Peyer's patch (tissue), 4 donors: ENCODE measurements at regions not wholly inside any gene's neighbourhood (a gene's known extent, or its start where the extent isn't known, plus 50 kb on each side); places are given as distances from the start of the nearest gene placed in this dataset.

ENCODE experiments used
- DNase-seq, 3 donors: peaks; one replicate each; pipeline ENCODE4 v3.0.0-alpha.2; 2017 to 2019
- H3K27ac ChIP-seq, 4 donors: fragments of 200-600 bp; sonication (generic); one replicate each; pipeline ENCODE4 v1.5.1; 2016 to 2019
- H3K27me3 ChIP-seq, 2 donors: fragments of 200-600 bp; sonication (generic); one replicate each; pipeline ENCODE4 v1.5.1; 2019
- H3K36me3 ChIP-seq, 3 donors: fragments of 200-600 bp; sonication (generic); one replicate each; pipeline ENCODE4 v1.5.1; 2016 to 2019
- H3K4me1 ChIP-seq, 4 donors: fragments of 200-600 bp; sonication (generic); one replicate each; pipeline ENCODE4 v1.5.1; 2016 to 2019
- H3K4me3 ChIP-seq, 4 donors: fragments of 200-600 bp; sonication (generic); 1 replicate in 3 of 4; 2 replicates in 1 of 4; pipeline ENCODE4 v1.5.1; 2016 to 2019; ENCODE audit warnings: mild to moderate bottlenecking in 1 of 4
- H3K9me3 ChIP-seq, 4 donors: fragments of 200-600 bp; sonication (generic); one replicate each; pipeline ENCODE4 v1.5.1; 2016 to 2019; ENCODE audit warnings: mild to moderate bottlenecking in 1 of 4
- POLR2A ChIP-seq, 2 donors: fragments of 450-650 bp; IDR thresholded peaks; one replicate each; pipeline ENCODE4 v1.5.1; 2017; ENCODE audit warnings: antibody characterized with exemption in 2 of 2, mild to moderate bottlenecking in 2 of 2, moderate library complexity in 2 of 2
- TF ChIP-seq, protein P1 (sequence below), 6 experiments: fragments of 450-650 bp in 4 of 6; fragments of 200-600 bp in 2 of 6; sonication (generic) in 1 of 6; IDR thresholded peaks; one replicate each; pipeline ENCODE4 v1.5.1; 2017 to 2019; ENCODE audit warnings: antibody characterized with exemption in 6 of 6, mild to moderate bottlenecking in 3 of 6, moderate library complexity in 1 of 6

GRCh38 chr20:48431653-48432493, 395.9 kb downstream of the PREX1 start:
- TF ChIP-seq, protein P1, sequence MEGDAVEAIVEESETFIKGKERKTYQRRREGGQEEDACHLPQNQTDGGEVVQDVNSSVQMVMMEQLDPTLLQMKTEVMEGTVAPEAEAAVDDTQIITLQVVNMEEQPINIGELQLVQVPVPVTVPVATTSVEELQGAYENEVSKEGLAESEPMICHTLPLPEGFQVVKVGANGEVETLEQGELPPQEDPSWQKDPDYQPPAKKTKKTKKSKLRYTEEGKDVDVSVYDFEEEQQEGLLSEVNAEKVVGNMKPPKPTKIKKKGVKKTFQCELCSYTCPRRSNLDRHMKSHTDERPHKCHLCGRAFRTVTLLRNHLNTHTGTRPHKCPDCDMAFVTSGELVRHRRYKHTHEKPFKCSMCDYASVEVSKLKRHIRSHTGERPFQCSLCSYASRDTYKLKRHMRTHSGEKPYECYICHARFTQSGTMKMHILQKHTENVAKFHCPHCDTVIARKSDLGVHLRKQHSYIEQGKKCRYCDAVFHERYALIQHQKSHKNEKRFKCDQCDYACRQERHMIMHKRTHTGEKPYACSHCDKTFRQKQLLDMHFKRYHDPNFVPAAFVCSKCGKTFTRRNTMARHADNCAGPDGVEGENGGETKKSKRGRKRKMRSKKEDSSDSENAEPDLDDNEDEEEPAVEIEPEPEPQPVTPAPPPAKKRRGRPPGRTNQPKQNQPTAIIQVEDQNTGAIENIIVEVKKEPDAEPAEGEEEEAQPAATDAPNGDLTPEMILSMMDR (IDR thresholded peaks at IDR 0.05): no peak
- no peak for TF ChIP-seq POLR2A (IDR thresholded peaks at IDR 0.05)
- Histone ChIP-seq H3K27me3 (no peaks in the 10 kb centered on the region), H3K4me3 (no peak overlapping the region), H3K36me3 (no peaks in the 10 kb centered on the region), H3K9me3 (no peaks in the 10 kb centered on the region), H3K4me1 (no peaks in the 10 kb centered on the region), H3K27ac (no peak overlapping the region)
- DNase-seq: no peak

- TF ChIP-seq, protein P1 (IDR thresholded peaks at IDR 0.05): no peak
- TF ChIP-seq POLR2A (IDR thresholded peaks at IDR 0.05): no peak
Observed at GRCh38 chr20:48426630-48427029, 401.2 kb downstream of the PREX1 start.

GRCh38 chr20:48425817-48426612, 401.8 kb downstream of the PREX1 start:
- Histone ChIP-seq H3K4me1 (no peaks in the 10 kb centered on the region), H3K27ac (no peak overlapping the region), H3K9me3 (no peaks in the 10 kb centered on the region), H3K27me3 (no peaks in the 10 kb centered on the region), H3K4me3 (no peak overlapping the region), H3K36me3 (no peaks in the 10 kb centered on the region)
- DNase-seq: no peak
- TF ChIP-seq, protein P1 (IDR thresholded peaks at IDR 0.05): no peak
- TF ChIP-seq POLR2A (IDR thresholded peaks at IDR 0.05): no peak

More at GRCh38 chr20:48426630-48427029, 401.2 kb downstream of the PREX1 start:
- H3K4me1 ChIP-seq: no peaks in the 10 kb centered on the region
- no peaks in the 10 kb centered on the region for H3K36me3 ChIP-seq
- H3K9me3 ChIP-seq: no peaks in the 10 kb centered on the region
- DNase-seq: no peak
- no peak overlapping the region for H3K4me3 ChIP-seq
- no peaks in the 10 kb centered on the region for H3K27me3 ChIP-seq
- no peak overlapping the region for H3K27ac ChIP-seq

- Histone ChIP-seq H3K27ac (no peak overlapping the region), H3K4me3 (no peak overlapping the region), H3K27me3 (no peaks in the 10 kb centered on the region), H3K36me3 (no peaks in the 10 kb centered on the region), H3K4me1 (no peaks in the 10 kb centered on the region), H3K9me3 (no peaks in the 10 kb centered on the region)
- TF ChIP-seq, protein P1 (IDR thresholded peaks at IDR 0.05): no peak
- TF ChIP-seq POLR2A (IDR thresholded peaks at IDR 0.05): no peak
- DNase-seq: no peak
Observed at GRCh38 chr20:48425321-48425720, 402.5 kb downstream of the PREX1 start.

GRCh38 chr20:48422242-48422960, 405.4 kb downstream of the PREX1 start:
- no peak for DNase-seq
- Histone ChIP-seq H3K4me3 (no peak overlapping the region), H3K27me3 (no peaks in the 10 kb centered on the region), H3K36me3 (no peaks in the 10 kb centered on the region), H3K4me1 (no peaks in the 10 kb centered on the region), H3K9me3 (no peaks in the 10 kb centered on the region), H3K27ac (no peak overlapping the region)
- TF ChIP-seq, protein P1 (IDR thresholded peaks at IDR 0.05): no peak
- TF ChIP-seq POLR2A (IDR thresholded peaks at IDR 0.05): no peak
